GF-D8 (cell line): ENCODE measurements at regions not wholly inside any gene's neighbourhood (a gene's known extent, or its start where the extent isn't known, plus 50 kb on each side); places are given as distances from the start of the nearest gene placed in this dataset.
"Not testable (repeated sequence)": the region's sequence is repeated elsewhere in the genome, so short reads cannot be mapped to it uniquely, and the experiment has no call there.

Experiments used
- DNase-seq: peaks from one replicate; lab custom pipeline; 2025; lab: John Stamatoyannopoulos, UW

DNA sequence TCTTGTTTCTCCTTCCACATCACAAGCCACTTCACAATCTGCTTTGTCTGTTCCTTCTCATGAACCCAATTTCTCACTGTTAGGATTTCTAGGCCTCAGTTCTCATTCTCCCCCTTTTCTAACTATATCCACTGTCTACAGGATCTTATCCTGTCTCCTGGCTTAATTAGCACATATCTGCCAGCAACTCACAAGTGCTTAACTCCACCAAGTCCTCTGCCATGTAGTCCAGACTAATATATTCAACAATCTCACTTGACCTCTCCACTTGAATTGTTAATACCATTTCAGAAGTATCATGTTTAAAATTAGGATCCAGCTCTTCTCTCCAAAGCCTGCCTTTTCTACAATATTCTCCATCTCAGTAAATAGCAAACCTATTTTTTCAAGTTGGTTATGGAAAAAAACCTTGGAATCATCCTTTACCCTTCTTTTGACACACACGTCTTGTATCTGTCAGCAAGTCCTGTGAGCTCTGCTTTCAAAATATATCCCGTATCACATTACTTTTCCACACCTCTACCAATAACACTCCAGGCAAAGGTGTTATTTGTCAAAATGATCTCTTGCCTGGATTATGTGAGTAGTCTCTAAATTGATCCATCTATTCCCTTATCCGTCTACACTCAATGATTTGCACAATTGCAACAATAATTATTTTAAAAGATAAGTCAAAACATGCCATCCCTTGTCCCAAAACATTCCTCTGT is 127.2 kb upstream of the SLIT2 start:
- no peak for DNase-seq

DNA sequence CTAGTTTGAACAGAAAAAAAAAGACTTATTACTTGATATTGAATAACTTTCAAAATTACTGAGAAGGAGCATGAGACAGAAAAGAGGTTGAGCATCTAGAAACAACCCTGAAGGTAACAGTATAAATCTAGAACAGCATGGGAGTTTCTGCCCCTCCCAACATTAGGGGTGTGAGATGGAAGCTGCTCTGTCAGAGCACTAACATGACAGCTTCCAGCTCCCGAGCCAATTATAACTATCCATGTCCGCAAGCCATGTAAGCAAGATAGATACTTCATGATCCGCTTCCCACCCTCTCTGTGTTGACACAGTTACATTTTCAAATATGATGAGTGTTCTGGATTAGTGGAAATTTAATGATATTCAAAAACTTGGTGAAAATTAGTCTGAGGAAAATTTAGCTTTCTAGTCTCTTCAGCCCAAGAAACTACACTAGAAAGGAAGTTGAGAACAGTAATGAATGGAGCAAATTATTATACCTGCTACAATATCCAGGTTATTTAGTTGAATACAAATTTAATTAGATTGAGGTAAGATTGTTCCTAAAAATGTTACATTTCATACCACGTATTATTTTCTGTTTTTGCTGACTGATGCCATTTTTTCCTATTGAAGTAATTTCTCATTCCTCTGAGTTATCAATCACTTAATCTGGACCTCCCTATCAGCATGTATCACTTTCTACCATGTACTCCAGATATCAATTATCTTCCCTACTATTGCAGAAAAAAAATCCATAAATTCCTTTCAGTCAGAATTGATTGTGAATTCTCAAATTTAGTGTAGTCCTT is 129.3 kb upstream of the SLIT2 start:
- no peak for DNase-seq

DNA sequence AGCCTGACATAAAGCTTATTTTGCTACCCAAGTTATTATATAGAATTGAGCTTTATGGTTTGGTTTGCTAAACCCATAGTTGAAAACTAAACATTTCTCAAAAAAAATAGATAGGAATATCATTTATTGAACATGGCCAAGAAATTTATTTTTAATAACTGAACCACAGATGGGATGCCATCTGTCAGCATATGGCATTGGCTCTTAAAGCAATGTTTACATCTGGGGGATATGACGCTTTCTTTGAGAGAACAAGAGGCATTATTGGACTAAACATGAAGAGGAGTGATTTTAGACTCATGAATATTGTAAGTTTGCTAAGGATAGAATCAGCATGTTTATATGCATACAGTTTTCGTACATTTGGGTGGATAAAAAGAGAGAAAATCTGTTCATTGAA is 132.6 kb upstream of the SLIT2 start:
- DNase-seq, result no peak

DNA sequence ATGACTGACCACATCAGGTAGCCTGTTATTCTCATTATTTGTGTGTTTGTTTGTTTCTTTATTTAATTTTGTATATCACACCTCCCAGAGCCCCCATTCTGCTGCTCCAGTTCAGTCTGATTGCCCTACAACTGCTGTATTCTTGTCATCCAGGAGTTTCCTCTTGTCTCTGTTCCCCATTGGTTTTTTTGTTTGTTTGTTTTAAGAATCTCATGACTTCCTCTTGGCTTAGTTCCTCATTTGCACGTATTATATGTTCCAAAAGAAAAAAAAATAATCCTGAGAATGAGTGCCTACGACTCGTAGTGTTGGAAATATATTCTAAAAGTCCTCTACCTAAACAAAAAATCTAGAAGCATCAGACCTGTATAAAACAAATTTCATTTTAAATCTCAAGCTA is 142.3 kb upstream of the SLIT2 start:
- DNase-seq, result no peak

DNA sequence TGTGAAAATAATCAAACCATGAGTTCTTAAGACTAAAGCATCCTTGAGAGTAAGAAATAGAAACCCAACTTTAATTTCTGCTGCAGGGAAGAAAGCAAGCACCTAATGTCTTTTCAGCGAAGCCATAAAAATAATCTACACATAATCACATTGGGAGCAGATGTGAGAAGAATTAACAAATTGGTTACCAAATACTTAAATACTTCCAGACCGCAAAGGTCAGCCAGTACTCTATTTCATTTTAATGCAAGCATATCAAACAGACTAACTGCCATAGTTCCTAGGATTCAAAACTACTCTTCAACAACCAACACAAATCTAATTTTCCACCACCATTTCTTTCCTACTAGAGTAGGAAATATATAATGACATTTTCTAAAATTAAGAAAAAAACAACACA is 144.8 kb upstream of the SLIT2 start:
- DNase-seq, result no peak

DNA sequence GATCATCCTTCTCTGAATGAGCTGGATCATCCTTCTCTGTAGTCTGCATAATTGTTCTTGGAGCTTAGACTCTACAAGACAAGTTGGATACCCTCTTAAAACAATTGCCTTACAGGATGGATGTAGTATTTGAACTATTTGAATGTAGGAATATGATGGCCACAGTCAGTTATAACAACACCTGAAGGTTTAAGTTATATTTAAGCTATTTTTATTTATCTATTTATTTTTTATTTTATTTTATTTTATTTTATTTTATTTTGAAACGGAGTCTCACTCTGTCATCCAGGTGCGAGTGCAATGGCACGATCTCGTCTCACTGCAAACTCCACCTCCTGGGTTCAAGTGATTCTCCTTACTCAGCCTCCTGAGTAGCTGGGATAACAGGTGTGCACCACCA is 149.9 kb upstream of the SLIT2 start:
- DNase-seq, result no peak

DNA sequence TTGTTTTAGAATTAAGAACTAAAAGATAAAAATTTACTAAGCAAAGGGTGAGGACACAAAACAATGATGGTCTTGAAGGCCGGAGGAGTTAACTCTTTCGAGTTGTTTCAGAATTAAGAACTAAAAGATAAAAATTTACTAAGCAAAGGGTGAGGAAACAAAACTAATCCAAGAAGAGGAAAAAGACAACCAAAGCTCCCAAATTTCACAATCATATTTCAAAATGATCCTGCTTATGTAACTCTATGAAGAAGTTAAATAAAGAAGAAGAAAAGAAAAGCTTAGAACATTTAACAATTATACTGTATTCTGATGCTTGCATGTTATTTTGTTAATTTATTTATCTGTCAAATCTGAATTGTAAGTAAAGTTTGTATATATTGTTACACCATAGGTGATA is 154.8 kb upstream of the SLIT2 start:
- no peak for DNase-seq

DNA sequence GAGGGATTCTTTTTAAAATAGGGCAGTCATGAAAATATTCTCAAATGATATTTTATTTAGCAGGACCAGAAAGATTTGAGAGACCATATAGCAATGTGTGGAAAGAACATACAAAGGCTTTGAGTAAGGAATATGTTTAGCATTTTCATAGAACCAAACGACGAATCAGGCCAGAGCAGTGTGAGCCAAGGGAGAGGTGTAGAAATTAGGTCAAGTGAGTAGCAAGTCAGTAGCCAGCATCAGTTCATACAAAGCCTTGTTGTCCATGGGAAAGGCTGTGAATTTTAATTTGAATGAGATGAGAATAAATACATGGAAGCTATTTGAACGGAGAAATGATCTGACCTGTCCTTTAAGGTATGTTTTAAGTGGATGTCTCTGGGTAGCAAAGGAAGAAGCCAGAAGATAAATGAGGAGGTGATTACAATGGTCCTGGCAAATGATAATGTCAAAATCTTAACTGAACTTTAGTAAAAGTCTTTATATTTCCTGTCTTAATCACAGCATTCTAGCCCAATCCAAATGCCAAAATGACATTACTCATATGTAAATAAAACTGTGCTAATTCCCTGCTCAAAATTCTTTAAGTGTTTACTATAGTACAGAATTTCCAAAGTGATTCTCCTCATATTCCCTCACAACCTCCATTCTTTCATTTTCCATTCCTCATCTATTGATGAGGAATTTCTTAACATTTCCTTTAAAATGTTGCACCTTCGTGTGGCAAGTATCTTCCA is 155.7 kb upstream of the SLIT2 start:
- DNase-seq, result no peak

DNA sequence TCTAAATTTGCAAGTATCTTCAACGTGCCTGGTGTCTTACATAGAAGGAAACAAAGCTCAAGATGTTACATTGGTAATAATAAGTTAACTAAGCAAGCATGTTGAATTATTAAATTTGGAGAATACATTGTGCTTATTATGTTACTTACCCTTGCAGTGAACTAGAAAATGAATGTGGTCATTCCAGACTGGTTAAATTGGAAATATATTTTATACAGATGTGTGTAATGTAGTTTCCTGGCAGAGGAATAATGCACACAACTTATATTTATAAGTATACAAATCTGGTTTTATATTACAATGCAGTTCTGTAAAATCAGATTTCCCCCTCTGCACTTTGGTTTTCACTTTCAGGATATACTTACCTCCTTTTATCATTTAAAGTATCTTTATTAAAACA is 159.9 kb upstream of the SLIT2 start:
- DNase-seq, result no peak

DNA sequence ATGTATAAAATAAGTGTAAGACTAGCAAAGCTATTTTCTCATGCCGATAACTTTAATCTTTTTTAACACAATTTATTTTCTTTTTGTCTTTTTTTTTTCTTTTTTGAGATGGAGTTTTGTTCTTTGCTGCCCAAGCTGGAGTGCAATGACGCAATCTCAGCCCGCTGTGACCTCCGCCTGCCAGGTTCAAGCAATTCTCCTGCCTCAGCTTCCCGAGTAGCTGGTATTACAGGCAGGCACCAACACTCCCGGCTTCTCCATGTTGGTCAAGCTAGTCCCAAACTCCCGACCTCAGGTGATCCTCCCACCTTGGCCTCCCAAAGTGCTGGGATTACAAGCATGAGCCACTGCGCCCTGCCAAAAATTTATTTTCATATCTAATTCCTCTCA is 164.2 kb upstream of the SLIT2 start:
- no peak for DNase-seq

DNA sequence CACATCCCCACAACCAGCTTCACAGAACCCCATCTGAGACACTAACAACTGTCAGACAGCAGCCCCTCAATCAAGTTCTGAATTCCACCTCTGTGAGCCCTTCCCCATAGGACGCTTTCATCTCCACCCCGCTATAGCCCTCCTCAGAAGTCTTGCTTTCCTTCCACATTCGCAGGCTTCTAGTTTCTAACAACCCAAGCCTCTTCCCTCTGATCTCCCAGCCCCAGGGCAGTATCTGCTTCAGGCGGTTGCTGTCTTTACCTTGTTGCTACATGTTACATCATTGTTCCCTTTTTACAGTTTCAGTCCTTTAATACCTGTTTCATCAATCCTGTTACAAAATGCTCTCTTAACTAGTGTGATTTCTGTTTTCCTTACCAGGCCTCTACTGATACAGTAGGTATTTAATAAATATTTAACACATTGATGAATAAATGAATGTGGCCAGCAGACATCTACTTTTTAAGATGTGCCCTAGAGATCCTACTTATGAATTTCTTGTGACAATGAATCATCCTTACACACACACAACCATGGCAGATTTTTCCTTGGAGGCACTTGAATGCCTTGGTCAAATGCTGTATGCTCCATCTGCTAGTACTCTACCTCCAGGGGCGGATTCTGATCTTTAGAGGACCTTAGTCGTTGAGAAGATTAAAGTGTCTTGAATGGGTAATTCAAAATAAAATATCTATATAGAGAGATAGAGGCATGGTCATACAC is 164.7 kb upstream of the SLIT2 start:
- no peak for DNase-seq

DNA sequence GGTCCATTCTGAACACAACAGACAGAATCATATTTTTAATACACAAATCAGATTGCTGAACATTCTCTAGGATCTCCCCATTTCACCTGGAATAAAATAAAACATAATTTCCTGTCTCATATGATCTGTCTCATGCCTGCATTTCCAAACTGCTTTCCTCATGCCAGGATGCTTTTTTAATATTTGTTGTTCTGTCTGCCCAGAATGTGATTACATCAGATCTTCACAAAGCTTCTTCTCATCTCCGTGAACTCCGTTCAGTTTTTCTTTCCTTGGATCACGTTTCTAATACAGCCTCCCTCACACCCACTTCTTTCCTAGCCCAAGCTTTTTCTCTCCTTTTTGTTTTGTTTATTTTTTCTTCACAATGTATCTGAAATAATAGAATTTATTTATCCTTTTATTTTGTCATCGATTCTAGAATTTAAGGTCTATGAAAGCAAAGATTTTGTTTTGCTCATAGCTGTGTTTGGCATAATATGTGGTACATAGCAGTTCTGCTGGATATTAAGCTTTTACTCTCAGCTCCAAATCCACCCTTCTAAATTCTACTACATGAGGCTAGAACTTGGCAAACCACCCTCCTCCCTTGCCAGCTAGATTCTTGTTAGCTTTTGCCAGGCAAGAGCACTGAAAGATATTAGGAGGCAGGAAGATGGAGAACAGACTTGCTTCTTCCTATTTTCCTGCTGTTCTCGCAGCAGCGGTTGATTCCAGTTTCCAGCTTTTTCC is 165.5 kb upstream of the SLIT2 start:
- no peak for DNase-seq

DNA sequence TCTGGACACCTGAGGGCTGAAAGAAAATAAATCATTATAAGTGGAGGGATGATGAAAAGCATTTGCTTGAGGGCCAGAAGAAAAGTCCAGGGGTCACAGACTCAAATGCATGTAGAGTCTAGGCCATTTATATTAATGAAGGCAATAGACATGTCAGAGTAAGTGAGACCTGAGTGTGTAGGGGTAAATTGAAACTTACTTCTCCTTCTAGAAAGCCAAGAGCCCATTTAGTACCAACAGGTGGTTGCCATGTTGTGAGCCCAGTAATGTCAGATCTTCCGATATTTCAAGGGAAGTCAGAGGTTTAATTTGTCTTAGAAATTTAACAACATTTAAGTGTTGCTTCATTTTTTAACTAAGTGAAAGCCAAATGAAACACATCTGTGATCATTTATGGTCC is 166.1 kb upstream of the SLIT2 start:
- no peak for DNase-seq

DNA sequence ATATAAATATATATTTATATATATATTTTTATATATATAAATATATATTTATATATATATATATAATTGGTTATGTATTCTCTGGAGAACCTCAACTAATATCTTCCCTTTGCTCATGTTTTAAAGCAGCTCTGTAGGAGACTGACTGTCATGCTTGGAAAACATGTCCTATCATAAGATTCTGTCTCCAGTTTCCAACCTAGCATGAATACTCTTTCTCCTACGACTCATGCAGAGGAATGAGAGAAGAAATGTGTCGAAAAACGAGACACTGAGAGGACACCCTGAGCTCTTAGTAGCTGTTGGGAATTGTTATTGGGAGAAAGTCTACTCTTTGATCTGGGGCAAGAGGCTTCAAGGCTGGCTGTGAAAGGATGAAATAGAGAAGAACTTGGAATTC is 166.5 kb upstream of the SLIT2 start:
- no peak for DNase-seq

DNA sequence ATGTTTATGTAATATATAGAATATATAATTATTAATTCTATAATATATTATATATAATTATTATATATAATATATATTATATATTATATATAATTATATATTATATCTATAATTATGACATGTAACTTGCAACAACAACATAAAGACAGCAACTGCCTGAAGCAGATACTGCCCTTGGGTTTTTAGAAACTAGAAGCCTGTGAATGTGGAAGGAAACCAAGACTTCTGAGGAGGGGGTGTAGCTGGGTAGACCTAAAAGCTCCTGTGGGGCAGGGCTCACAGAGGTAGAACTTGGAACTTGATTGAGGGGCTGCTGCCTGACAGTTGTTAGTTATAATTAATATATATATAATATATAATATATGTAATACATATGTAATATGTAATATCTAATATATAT is 167.2 kb upstream of the SLIT2 start:
- DNase-seq, result no peak

DNA sequence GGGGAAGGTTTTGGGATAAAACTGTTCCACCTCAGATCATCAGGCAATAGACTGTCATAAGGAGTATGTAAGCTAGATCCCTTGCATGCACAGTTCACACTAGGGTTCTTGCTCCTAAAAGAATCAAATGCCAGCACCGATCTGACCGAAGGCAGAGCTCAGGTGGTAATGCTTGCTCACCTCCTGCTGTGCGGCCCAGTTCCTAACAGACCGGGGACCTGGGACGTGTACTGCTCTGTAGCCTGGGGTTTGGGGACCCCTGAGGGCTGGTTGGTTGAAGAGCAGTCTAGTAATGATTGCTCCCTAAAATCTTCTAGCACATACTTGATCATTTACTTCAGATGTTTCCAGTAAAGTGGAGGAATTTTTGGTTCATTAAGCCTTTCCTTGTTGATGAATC is 173.1 kb upstream of the SLIT2 start:
- DNase-seq, result no peak

DNA sequence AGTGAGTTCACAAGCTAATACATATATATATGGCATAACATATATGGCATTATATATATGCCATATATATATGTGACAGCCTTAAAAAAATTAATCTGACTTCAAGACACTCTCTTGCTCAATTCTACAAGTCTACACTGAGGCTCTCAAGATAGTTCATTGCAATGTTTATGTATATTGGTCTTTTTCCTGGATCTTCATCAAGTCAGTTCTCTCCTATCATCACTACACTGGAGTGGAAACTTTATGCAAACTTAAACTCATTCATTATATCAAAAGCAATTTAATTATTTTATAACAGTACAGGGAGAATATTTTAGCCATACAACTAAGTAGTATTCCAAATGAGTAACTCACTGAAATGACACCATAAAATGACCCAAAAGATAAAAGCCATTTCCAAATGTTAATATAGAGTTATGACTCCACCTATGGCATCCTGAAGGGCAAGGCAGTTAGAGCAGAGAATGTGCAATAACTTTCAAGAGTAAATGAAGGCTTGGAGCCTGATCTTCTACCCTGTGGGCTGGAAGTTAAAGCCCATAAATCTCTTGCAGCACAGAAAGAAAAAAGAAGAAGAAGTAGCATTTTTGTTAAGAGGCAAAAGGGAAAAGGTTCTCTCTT is 176.3 kb upstream of the SLIT2 start:
- no peak for DNase-seq

DNA sequence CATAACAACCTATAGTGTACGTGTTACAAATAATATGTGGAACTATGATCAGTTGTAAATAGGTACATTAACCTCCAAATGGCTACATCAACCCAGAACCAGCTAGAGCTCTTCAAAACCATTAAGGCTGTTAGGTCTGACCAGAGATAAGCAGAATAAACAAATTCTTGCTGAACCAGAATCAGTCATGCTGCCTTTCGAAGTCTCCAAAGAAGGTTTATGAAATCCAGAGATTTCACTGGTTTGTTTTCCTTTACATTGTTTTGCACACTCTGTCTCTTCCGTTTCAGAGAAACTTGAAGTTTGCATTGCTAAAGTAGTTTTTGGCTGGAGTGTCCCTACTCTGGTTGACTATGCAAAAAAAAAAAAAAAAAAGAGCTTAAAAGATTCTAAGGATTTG is 177.3 kb upstream of the SLIT2 start:
- no peak for DNase-seq

DNA sequence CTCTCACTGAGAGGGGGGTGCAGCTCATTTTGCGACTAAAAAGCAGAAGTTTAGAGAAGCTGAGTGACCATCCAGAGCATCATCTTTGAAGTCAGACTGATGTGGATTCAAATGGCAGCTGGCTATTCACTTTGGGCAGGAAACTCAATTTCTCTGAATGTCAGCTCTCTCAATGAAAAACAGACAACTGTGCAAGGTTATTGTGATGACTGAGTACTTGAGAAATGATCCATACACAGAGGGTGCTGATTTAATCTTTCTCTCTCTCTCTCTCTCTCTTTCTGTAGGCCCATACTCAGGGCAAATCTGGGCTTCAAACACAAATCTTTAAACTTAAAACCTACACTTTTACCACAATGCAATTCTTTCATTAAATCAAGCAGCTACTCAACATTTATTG is 185.8 kb upstream of the SLIT2 start:
- DNase-seq, result no peak

DNA sequence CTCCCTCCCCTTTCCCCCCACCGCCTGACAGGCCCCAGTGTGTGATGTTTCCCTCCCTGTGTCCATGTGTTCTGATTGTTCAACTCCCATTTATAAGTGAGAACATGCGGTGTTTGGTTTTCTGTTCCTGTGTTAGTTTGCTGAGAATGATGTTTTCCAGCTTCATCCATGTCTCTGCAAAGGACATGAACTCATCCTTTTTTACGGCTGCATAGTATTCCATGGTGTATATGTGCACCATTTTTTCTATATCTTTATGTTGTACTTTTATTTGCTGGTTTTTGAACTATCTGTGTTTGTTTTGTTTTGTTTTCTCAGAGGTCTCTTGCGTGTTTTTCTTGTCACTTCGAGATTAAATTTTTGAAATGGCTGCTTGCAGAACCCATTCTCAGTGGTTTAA is 188.8 kb upstream of the SLIT2 start:
- not testable (repeated sequence) for DNase-seq

DNA sequence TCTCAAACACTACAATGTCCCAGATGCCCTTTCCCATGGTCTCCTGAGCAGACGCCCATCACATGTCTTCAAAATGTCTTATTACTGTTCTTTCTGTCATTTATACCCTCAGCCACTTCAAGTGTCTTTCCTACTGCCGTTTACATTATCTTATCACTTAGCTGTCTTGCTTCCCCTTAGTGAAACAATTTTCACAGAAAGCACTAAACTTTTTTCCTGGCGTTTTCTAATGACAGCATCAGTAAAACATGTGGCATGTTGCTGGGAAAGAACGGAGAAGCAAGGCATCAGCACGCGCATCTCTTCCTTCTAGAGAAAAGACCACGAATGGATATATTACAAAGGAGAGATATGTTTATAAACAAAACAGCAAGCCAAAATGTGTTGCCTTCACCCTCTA is 189.7 kb upstream of the SLIT2 start:
- no peak for DNase-seq
